HCT116 (cell line): ENCODE measurements at regions not wholly inside any gene's neighbourhood (a gene's known extent, or its start where the extent isn't known, plus 50 kb on each side); places are given as distances from the start of the nearest gene placed in this dataset.

ENCODE experiments used
- ATAC-seq: fragments of 200-7000 bp; cut with Tn5 transposase; 2 replicates; pipeline ENCODE4 v1.9.1; 2020; ENCODE audit warnings: mild to moderate bottlenecking, moderate library complexity
- BruUV-seq: library from RNA; stranded (reverse); fragments of 400-500 nt; replicated peaks from 2 replicates; lab custom pipeline; 2021; lab: Mats Ljungman, UMichigan
- CTCF ChIA-PET: fragments of 300-600 bp; sonication (Branson Sonifier 250); formaldehyde crosslinking; loops from one replicate; lab custom pipeline; 2021; ENCODE audit warnings: antibody characterized with exemption; lab: Charles Lee
- POLR2A ChIA-PET: fragments of 300-600, 350-600 bp; sonication (Branson Sonifier 250); formaldehyde crosslinking; loops from one replicate; lab custom pipeline; 2021; ENCODE audit warnings: antibody characterized with exemption; lab: Charles Lee
- RAD21 ChIA-PET, 2 experiments: fragments of 300-600 bp; sonication (Branson Sonifier 250); formaldehyde crosslinking; loops; one replicate each; lab custom pipeline; 2023; ENCODE audit warnings: low total read pairs in 2 of 2; ENCODE audit not compliant: uncharacterized antibody in 2 of 2, unreplicated experiment in 2 of 2, low non-redundant PET in 1 of 2; lab: Charles Lee
- DNase-seq: peaks from one replicate; pipeline ENCODE4 v3.0.0-alpha.2; 2010; ENCODE audit warnings: low read depth, low spot score
- H2AFZ ChIP-seq: fragments of 200-600 bp; shearing (Covaris generic), sonication (generic); 2 replicates; pipeline ENCODE4 v1.6.1; 2017; ENCODE audit warnings: low read depth, mixed run types, mixed read lengths, antibody characterized with exemption, low read length; ENCODE audit not compliant: poor library complexity, severe bottlenecking
- H3K27ac ChIP-seq: 2 replicates; pipeline ENCODE4 v1.5.1; 2012; ENCODE audit warnings: low read depth, low read length
- H3K27me3 ChIP-seq: fragments of 200-600 bp; sonication (generic); 2 replicates; pipeline ENCODE4 v1.6.1; 2016; ENCODE audit warnings: mixed run types, low read length, mixed read lengths; ENCODE audit not compliant: insufficient read depth
- H3K36me3 ChIP-seq, 2 experiments: fragments of 200-500 bp in 1 of 2; fragments of 200-600 bp in 1 of 2; sonication (Bioruptor generic) in 1 of 2; sonication (generic) in 1 of 2; 2 replicates each; pipeline versions ENCODE4 v1.5.1 to v1.6.1; 2014 to 2016; ENCODE audit warnings: low read length in 2 of 2, inconsistent platforms in 1 of 2, mixed read lengths in 1 of 2, mixed run types in 1 of 2; ENCODE audit not compliant: insufficient read depth in 2 of 2, control insufficient read depth in 1 of 2
- H3K4me1 ChIP-seq, 2 experiments: fragments of 200-600 bp in 1 of 2; sonication (generic) in 1 of 2; 2 replicates each; pipeline versions ENCODE4 v1.5.1 to v1.6.1; 2012 to 2017; ENCODE audit warnings: low read length in 2 of 2, inconsistent platforms in 1 of 2, mild to moderate bottlenecking in 1 of 2, mixed read lengths in 1 of 2, mixed run types in 1 of 2, moderate library complexity in 1 of 2; ENCODE audit not compliant: insufficient read depth in 2 of 2, control insufficient read depth in 1 of 2
- H3K4me2 ChIP-seq: fragments of 200-600 bp; sonication (generic); 2 replicates; pipeline ENCODE4 v1.6.1; 2017; ENCODE audit warnings: mixed run types, low read length, mixed read lengths
- H3K4me3 ChIP-seq, 2 experiments: fragments of 200-600 bp in 1 of 2; sonication (generic) in 1 of 2; replicated peaks in 1 of 2; 2 replicates each; pipeline ENCODE4 v1.5.1; 2011 to 2016; ENCODE audit warnings: low read length in 2 of 2, control low read depth in 1 of 2, low read depth in 1 of 2, mild to moderate bottlenecking in 1 of 2, mixed read lengths in 1 of 2, mixed run types in 1 of 2
- H3K79me2 ChIP-seq: fragments of 200-600 bp; sonication (generic); 2 replicates; pipeline ENCODE4 v1.6.1; 2017; ENCODE audit warnings: mild to moderate bottlenecking, mixed run types, low read length, moderate library complexity, mixed read lengths; ENCODE audit not compliant: insufficient read depth
- H3K9ac ChIP-seq: fragments of 200-600 bp; sonication (generic); 2 replicates; pipeline ENCODE4 v1.6.1; 2016; ENCODE audit warnings: low read length, mixed read lengths
- H3K9me2 ChIP-seq: fragments of 200-600 bp; sonication (generic), shearing (Covaris generic); 2 replicates; pipeline ENCODE4 v1.6.1; 2017; ENCODE audit warnings: mixed run types, mild to moderate bottlenecking, moderate library complexity; ENCODE audit not compliant: insufficient read depth
- H3K9me3 ChIP-seq, 2 experiments: fragments of 200-500 bp in 1 of 2; fragments of 200-600 bp in 1 of 2; sonication (Bioruptor generic) in 1 of 2; sonication (generic) in 1 of 2; 2 replicates each; pipeline ENCODE4 v1.6.1; 2014 to 2017; ENCODE audit warnings: low read length in 2 of 2, mixed read lengths in 2 of 2, inconsistent platforms in 1 of 2, low read depth in 1 of 2, mild to moderate bottlenecking in 1 of 2, mixed run types in 1 of 2, moderate library complexity in 1 of 2; ENCODE audit not compliant: control insufficient read depth in 1 of 2, insufficient read depth in 1 of 2
- H4K20me1 ChIP-seq: fragments of 200-600 bp; sonication (generic), shearing (Covaris generic); 2 replicates; pipeline ENCODE4 v1.6.1; 2017; ENCODE audit warnings: mixed run types, mild to moderate bottlenecking, moderate library complexity; ENCODE audit not compliant: insufficient read depth
- CEBPB ChIP-seq: IDR thresholded peaks from 2 replicates; pipeline ENCODE4 v1.6.1; 2012; ENCODE audit warnings: low read depth
- ELF1 ChIP-seq: IDR thresholded peaks from 2 replicates; pipeline ENCODE4 v1.6.1; 2012; ENCODE audit warnings: low read depth, borderline replicate concordance
- EZH2 ChIP-seq: fragments of 200-600 bp; sonication (generic); IDR thresholded peaks from 2 replicates; pipeline ENCODE4 v1.6.1; 2017; ENCODE audit warnings: antibody characterized with exemption, mixed run types
- REST ChIP-seq: IDR thresholded peaks from 2 replicates; pipeline ENCODE4 v1.6.1; 2012; ENCODE audit warnings: low read depth
- SP1 ChIP-seq: IDR thresholded peaks from 2 replicates; pipeline ENCODE4 v1.6.1; 2012; ENCODE audit warnings: low read depth
- YY1 ChIP-seq: IDR thresholded peaks from 2 replicates; pipeline ENCODE4 v1.6.1; 2011; ENCODE audit warnings: low read length, low read depth, moderate library complexity, mild to moderate bottlenecking; ENCODE audit not compliant: insufficient replicate concordance; ENCODE audit errors: extremely low read depth
- intact Hi-C: fragments of 100-400 bp; cut with micrococcal nuclease; formaldehyde crosslinking; loops from 2 replicates; pipeline ENCODE4 v1.10.0; 2022

GRCh38 chr5:143691287-143691944 is 120.5 kb upstream of the HMHB1 start:
- no peaks in the 10 kb centered on the region for H3K79me2 ChIP-seq
- TF ChIP-seq ELF1 (no peak), SP1 (no peak), EZH2 (no peak), CEBPB (no peak), YY1 (no peak)
- intact Hi-C loops = no loop called here
- H3K4me3 ChIP-seq = no peak overlapping the region
- H3K9me3 ChIP-seq = no peaks in the 10 kb centered on the region
- H3K4me1 ChIP-seq = no peaks in the 10 kb centered on the region
- ChIA-PET CTCF (no interaction called here), RAD21 (no interaction called here), POLR2A (no interaction called here)
- H3K36me3 ChIP-seq = no peaks in the 10 kb centered on the region
- H3K9me2 ChIP-seq = no peaks in the 10 kb centered on the region
- no peak overlapping the region for H2AFZ ChIP-seq
- no peak for DNase-seq
- no peaks in the 10 kb centered on the region for H4K20me1 ChIP-seq
- H3K27ac ChIP-seq = no peak overlapping the region
- H3K9ac ChIP-seq = no peak overlapping the region
- BruUV-seq = no TSS peak
- H3K27me3 ChIP-seq = no peaks in the 10 kb centered on the region
- no peak overlapping the region for H3K4me2 ChIP-seq
- no peak for ATAC-seq

- no peaks in the 10 kb centered on the region for H3K27me3 ChIP-seq
- TF ChIP-seq REST = no peak
- no peak overlapping the region for H3K27ac ChIP-seq
- BruUV-seq = no TSS peak
- ChIA-PET CTCF (no interaction called here), POLR2A (no interaction called here), RAD21 (no interaction called here)
- H4K20me1 ChIP-seq = no peaks in the 10 kb centered on the region
- H3K4me3 ChIP-seq = no peak overlapping the region
- no peak overlapping the region for H2AFZ ChIP-seq
- ATAC-seq (no peak), DNase-seq (no peak)
- H3K79me2 ChIP-seq = no peaks in the 10 kb centered on the region
- H3K36me3 ChIP-seq = no peaks in the 10 kb centered on the region
- H3K4me2 ChIP-seq = no peak overlapping the region
- no peak overlapping the region for H3K9ac ChIP-seq
- no peaks in the 10 kb centered on the region for H3K4me1 ChIP-seq
- intact Hi-C loops = loop anchor here (5.0 to 10.0 kb wide), 3 partner anchors 490 to 673 kb away; no protein-coding TSS in a partner anchor
- no peaks in the 10 kb centered on the region for H3K9me2 ChIP-seq
- no peaks in the 10 kb centered on the region for H3K9me3 ChIP-seq
Measured at GRCh38 chr5:143687604-143688003, 124.4 kb upstream of the HMHB1 start.
